AG04449 (cell line): ENCODE measurements at regions not wholly inside any gene's neighbourhood (a gene's known extent, or its start where the extent isn't known, plus 50 kb on each side); places are given as distances from the start of the nearest gene placed in this dataset.

Source experiments
- CTCF ChIA-PET: fragments of 350-600 bp; formaldehyde crosslinking; extraction: SDS; loops from one replicate; lab custom pipeline; 2021; ENCODE audit warnings: antibody characterized with exemption; lab: Yijun Ruan, JAX
- POLR2A ChIA-PET: fragments of 400-600, 350-600 bp; formaldehyde crosslinking; extraction: SDS; loops from one replicate; lab custom pipeline; 2020; ENCODE audit warnings: antibody characterized with exemption, inconsistent platforms; lab: Yijun Ruan, JAX
- DNase-seq: peaks from one replicate; pipeline ENCODE4 v3.0.0-alpha.2; 2010; ENCODE audit warnings: low read depth, low spot score
- H3K4me3 ChIP-seq: 2 replicates; pipeline ENCODE4 v1.5.1; 2011; ENCODE audit warnings: low read depth, mild to moderate bottlenecking, control low read depth, low read length
- CTCF ChIP-seq: IDR thresholded peaks from one replicate; pipeline ENCODE4 v1.5.1; 2011; ENCODE audit warnings: mild to moderate bottlenecking, moderate library complexity, low read length, control low read depth, inconsistent platforms; ENCODE audit not compliant: insufficient read depth; ENCODE audit errors: missing control alignments

GRCh38 chr13:80132741-80133601 lies 208.0 kb downstream of the SPRY2 start:
- no peak overlapping the region for H3K4me3 ChIP-seq
- ChIA-PET POLR2A (no interaction called here), CTCF (interaction anchor here (1.1 to 1.7 kb wide), 2 partner anchors 12 to 210 kb away, joined by 3 to 7 read pairs; no protein-coding TSS in a partner anchor)
- no peak for TF ChIP-seq CTCF
- DNase-seq, result no peak

DNA sequence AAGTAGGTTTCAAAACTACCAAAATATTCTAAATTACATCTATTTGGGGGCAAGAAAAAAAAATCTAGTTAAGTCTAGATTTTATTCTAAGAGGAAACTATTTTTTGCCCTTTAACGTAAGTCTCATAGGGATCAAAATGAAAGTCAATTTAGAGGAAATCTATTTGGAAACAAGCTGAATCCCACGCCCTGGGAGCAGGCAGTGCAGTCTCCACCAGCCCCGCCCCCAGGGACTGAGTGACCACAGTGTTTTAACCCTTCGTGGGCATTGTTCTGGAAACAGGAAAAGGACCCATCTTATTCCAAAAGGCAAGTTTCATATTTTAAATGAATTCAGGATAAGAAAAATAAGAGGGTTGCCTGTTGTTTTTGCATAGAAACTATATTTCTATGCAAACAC lies 209.7 kb downstream of the SPRY2 start:
- no peak for TF ChIP-seq CTCF
- CTCF ChIA-PET, result no interaction called here
- no peak for DNase-seq
- POLR2A ChIA-PET, result no interaction called here
- no peak overlapping the region for H3K4me3 ChIP-seq

DNA sequence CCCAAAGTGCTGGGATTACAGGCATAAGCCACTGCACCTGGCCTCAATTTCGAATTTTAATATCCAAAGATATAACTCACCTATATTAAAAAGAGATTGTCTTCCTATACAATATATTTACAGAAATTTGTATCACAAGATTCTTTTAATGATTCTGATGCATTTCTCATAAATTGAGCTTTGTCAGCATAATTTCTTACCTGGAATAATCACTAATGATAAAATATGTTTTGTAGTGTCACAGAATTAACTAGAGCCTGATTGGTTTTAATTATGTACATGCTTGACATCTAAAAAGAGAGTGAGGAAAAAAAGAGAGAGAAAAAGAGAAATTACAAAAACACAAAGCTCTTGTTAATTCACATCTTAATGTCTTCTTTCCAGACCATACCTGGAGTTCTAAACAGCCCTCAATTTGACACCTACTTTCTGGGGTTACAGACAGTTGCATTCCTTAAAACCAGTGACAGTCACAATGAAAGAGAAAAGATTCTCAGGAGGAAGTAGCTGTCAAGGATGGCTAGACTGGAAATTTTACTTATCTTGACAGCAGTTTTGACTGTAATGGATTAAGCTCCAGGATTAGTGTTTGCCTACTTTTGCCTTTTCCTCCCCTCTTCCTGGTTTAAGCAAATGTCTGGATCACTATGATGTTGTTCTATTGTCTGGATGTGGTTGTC lies 214.4 kb downstream of the SPRY2 start:
- CTCF ChIA-PET, result no interaction called here
- DNase-seq, result no peak
- H3K4me3 ChIP-seq, result no peak overlapping the region
- TF ChIP-seq CTCF, result no peak
- POLR2A ChIA-PET, result no interaction called here

- no peak for DNase-seq
- TF ChIP-seq CTCF, result no peak
- H3K4me3 ChIP-seq, result no peak overlapping the region
- ChIA-PET POLR2A (no interaction called here), CTCF (no interaction called here)
Observed at GRCh38 chr13:80123945-80124344, 217.0 kb downstream of the SPRY2 start.

DNA sequence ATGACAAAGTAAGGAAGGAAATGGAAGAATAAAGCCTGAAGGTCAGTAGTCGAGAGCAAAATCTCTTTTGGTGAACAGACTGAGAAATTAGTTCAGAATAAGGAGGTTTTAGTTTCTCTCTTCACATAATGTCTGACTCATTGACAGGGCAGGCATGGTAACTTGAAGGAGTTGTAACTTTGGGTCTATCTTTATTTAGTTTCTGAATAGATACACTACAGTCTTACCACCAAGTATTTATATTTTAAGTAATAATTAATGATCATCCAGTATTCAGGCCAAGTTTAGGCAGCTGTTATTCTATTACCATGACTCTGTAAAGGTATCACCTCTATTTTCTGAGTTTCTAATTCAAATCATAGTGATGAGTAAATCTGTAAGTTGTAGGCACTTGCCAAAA lies 219.9 kb downstream of the SPRY2 start:
- CTCF ChIA-PET, result interaction anchor here (1.2 to 2.0 kb wide), 3 partner anchors 8 to 21 kb away, joined by 3 to 5 read pairs (median 3); no protein-coding TSS in a partner anchor

More for the DNA sequence above, 219.9 kb downstream of the SPRY2 start:
- DNase-seq, result no peak
- H3K4me3 ChIP-seq, result no peak overlapping the region
- no peak for TF ChIP-seq CTCF
- POLR2A ChIA-PET, result no interaction called here
